ENCODE measurements at regions not wholly inside any gene's neighbourhood (a gene's known extent, or its start where the extent isn't known, plus 50 kb on each side); places are given as distances from the start of the nearest gene placed in this dataset.
"Not testable (repeated sequence)": the region's sequence is repeated elsewhere in the genome, so short reads cannot be mapped to it uniquely, and the experiment has no call there.

DNA sequence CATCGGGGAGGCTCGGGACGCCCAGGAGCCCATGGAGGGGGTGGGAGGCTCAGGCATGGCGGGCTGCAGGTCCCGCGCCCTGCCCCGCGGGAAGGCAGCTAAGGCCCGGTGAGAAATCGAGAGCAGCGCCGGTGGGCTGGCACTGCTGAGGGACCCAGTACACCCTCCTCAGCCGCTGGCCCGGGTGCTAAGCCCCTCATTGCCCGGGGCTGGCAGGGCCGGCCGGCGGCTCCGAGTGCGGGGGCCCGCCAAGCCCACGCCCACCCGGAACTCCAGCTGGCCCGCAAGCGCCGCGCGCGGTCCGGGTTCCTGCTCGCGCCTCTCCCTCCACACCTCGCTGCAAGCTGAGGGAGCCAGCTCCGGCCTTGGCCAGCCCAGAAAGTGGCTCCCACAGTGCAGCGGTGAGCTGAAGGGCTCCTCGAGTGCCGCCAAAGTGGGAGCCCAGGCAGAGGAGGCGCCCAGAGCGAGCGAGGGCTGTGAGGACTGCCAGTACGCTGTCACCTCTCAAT lies 195.0 kb upstream of the PIK3R1 start:
- DNase-seq: not testable (repeated sequence)

DNA sequence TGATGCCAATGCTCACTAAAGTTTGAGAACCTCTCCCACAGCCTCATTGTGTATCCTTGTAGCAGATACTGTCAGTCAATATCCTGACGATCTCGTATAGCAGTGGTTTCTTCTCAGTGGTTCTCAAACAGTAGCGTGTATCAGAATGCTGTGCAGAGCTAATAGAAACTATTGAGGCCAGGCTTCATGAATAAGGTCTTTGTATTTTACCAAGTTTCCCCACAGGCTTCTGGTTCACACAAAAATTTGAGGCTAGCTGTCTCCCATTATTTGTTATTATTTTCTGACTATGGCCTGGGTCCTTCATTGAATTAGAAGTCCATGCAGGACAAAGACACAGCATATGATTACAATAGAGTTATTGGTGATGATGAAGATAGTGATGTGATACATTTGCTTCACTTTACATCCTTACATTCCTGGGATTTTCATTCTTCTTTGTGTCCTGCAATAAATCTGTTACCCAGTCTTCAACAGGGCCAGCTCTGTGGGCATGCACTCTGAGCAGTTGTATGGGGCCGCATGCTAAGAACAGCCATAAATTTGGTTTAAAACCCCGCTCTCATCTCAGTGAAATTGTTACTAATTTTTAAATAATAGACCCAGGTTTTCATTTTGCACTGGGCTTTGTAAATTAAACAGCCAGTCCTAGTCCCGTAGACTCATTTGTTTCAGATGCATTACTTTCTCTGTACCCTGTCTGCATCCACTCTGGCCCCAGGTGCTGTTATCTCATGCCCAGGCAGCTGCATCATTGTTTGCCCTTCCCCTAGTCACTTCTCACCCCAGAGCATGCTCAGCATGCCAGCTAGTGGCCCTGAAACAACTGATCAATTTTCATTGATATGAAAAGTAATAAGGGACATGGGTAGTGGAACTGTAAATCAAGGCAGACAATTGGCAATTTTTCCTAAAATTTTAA lies 199.9 kb upstream of the PIK3R1 start:
- DNase-seq: no peak

DNA sequence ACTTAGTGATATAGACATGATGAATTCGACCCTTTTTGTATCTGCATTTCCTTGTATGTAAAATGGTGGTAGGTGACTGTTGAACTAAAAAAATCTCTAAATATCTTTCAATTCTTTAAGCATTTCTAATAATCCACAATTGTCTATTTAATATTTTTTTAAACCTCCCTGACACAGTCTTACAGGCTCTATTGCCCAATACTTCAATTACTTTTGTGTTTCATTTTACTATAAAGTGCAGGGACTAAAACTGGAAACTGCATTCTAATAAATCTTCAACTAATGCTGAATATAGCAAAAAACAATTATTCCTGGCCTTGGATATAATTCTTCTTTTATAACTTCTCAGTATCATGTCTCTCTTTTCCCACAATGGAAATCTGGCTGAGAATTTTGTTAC lies 202.7 kb upstream of the PIK3R1 start:
- DNase-seq: no peak

DNA sequence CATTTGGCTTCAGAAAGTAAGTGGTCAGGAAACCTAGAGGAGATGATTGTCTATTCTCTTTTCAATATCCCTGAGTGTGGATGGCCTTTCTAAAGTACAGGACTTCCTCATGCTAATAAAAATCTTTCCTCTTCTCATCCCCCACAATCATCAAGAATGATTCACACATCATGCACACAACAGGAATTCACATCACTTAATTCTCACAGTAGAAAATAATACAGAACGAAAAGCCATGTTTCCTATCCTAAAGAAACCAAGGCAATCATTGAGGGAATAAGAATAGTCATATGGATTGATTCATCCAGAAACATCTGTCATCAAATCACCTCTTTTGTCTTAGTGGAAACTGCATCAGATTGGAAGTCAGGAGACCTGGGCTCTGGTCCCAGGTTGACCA lies 203.1 kb upstream of the PIK3R1 start:
- DNase-seq: no peak

DNA sequence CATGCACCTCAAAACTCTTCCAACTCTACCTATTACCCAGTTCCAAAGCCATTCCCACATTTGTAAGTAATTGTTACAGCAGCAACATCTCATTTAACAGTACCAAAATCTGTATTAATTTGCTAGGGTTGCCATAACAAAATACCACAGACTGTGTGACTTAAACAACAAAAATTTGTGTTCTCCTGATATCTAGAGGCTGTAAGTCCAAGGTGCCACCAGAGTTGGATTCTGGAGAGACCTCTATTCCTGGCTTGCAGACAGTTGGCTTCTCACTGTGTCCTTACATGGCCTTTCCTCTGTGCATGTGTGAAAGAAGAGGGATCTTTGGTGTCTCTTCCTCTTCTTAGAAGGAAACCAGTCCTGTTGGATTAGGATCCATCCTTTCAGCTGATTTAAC lies 203.8 kb upstream of the PIK3R1 start:
- no peak for DNase-seq

DNA sequence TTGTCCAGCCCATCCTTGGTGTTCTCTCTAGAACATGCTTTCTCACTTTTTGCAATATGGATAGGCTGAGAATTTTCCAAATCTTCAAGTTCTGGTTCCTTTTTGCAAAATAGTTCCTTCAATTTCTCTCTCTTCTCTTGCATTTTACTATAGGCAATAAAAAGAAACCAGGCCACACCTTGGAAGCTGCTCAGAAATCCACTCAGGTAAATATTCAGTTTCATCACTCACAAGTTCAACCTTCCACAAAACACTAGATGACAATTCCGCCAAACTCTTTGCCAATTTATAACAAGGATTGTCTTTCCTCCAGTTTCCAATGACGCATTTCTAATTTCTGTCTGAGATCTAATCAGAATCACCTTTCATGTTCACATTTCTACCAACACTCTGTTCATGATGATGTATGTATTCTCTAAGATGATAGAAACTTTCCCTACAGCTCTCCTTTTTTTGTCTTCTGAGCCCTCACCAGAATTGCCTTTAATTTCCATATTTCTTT lies 204.2 kb upstream of the PIK3R1 start:
- DNase-seq: no peak

DNA sequence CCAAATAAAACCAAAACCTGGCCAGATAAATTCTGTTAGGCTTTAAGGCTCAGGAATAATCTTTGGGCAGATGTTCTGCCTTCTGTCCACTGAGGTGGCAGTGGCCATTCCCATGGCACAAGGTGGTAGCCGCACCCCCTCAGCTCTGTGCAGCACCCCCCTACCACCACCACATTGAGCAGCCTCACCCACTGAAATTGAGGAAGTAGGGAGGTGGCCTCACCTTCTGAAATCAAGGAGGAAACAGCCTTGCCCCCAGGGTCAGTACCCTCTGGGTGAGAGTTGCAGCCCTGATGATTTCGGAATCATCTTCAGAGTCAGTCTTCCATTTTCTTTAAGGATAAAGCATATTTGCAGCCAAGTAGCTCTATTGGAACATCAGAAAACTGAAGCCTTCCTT lies 204.8 kb upstream of the PIK3R1 start:
- DNase-seq: no peak

DNA sequence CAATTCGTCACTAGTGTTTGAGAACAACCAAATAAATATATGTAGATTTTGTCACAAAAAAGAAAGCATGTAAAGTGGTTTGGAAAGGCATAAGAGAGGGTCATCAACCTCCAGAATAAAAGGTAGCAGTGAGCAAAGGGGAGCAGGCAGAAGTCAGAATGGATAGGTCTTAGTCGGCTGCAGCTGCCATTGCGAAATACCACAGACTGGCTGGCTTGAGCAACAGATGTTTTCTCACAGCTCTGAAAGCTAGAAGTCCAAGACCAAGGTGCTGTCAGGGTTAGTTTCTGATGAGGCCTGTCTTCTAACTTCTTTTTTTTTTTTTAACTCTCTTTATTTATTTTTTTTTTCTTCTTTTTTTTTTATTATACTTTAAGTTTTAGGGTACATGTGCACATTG lies 208.1 kb upstream of the PIK3R1 start:
- no peak for DNase-seq

DNA sequence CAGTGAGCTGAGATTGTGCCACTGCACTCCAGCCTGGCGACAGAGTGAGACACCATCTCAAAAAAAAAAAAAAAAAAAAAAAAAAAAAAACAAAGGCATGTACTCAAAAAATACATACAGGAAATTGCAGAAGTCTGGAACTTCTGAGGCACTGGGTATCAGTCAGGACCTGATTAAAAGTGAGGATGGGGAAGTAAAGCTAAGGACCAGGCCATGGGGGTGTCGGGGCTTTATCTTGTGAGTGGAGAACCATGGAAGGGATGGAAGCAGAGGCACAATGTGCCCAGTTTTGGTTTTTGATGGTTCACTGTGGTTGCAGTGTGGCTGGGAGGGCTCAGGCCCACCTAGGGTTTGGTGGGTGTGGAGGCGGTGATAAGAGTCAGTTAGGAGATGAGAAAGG lies 212.7 kb upstream of the PIK3R1 start:
- DNase-seq: no peak

DNA sequence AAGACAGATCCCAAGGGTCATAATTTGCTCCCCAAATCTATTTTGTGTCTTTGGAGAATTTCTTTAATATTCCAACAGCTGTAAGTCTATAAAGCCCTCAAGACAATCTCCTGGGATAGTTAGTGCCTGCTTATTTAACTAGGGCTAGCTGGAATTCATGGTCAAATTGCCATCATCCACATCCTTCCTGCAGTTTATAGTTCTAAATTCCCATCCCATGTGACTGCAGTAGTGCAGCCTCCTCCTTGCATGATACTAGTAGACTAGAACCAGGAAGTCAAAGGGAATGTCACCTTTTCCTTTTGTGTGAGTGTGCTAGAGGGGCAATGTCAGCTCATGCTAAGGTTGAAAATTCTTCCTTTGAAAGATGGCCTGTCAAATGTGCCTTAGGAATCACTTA lies 214.8 kb upstream of the PIK3R1 start:
- DNase-seq: no peak

DNA sequence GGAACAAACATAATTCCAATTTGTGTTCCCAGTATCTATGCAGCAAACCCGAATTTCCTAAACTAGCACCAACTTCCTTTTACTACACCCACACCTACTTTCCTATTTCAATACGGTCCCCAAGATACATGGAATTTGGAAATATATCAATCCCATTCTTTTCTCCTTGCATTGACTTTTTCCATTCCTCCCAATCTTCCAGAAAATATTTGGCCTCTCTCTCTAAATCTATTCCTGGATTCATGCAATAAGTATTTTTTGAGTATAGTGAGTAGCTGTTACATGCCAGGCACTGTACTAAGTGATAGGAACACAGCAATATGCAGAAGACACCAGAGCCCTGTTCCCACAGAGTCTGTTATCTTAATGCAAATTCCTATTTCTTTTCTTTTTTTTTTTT lies 216.2 kb upstream of the PIK3R1 start:
- no peak for DNase-seq

DNA sequence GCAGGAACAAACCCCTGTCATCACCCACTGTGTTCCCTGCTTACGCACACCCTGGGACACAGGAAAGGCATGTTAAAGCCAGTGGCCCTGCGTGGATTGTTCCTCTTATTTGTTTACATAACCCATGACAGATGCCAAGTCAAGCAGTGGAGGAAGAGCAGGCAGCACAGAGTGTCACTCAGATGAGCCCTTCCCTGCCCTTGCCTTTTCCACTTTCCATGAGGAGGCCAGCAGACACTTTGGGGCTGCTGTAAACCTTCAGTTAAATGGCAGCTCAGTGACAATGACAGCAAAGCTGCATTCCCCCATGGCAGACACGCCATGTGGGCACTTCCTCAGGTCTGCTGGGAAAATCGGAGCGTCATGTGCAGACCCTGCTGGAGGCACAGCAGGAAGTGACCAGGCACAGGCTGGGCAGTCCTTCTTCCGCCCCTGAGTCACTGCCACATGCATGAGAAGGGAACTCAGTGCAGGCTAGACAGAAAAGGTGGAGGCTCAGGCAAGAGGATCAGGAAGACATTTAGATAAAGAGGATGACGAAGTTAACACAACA lies 216.8 kb upstream of the PIK3R1 start:
- DNase-seq: peak; percentile 44

DNA sequence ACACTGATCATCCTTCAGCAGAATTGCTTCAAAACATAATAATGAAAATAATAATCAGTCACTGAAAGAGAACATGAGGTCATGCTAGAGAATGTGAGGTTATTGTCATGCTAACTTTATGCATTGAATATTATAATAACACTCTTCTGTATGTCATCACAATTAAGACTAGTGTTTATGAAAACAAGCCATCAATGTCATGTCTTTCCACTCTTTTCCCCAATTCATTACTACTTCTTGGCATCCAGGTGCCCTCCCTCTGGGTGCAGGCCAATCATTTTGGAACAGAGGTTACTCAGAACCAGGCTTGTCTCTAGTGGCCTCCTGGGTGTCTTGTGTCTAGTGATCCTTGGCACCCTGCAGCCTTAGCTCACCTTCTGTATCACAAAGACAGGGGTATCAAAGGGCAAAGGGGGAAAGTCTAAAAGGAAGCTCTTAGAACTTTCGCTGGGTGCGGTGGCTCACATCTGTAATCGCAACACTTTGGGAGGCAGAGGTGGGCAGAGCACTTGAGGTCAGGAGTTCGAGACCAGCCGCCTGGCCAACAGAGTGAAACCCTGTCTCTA lies 217.6 kb upstream of the PIK3R1 start:
- DNase-seq: no peak

DNA sequence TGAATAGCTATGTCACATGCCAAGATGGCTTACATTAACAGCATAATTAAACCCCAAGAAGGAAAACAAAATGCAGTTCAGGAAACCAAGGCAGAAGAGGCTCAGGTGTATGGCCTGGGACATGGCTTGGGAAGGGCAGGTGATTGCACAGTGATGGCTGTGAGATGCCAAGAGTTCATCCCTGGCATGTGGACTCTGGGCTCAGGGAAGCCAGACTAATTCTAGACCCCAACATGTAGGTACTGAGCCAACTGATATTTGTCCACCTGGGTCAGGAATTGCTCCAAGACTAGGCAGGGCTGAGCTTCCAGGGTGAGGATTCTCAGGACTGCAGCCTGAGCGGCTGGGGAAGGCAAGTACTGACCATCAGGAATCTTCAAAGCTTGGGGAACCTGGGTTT lies 218.4 kb upstream of the PIK3R1 start:
- DNase-seq: no peak

DNA sequence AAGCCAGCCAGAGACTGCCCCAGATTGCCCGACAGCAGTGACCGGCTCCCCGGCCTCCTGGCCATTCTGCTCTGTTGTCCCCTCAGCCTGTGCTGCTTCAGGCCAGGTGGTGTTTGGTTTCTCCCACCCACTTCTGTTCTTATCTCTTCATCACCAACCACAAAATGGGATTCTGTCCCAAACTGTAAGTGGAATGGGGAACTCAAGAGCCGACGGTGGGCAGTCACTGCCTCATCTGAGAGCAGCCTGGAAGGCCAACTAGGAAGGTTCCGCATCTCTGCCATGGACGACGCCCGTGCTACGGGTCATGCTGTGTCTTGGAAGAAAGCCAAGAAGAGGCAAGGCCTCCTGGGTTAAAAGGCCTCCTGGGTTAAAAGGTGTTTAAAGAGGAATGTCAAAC lies 219.0 kb upstream of the PIK3R1 start:
- no peak for DNase-seq

DNA sequence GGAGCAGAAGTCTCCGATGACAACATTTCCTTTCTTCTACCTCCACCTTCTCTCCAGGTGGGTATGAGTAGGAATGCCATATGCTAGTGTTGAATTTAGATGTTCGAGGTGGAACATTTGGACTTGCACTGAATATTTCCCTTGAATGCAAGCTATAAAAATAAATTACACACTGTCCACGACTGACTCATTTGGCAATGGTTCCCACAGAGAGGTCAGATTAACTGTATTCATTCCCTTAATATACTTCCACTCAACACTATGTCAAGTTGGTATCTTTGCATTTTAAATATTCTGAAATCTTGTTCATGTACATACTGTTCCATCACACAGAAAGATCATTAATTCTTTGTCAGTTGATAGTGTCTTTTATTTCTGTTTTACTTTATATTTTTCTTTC lies 222.6 kb upstream of the PIK3R1 start:
- DNase-seq: no peak

DNA sequence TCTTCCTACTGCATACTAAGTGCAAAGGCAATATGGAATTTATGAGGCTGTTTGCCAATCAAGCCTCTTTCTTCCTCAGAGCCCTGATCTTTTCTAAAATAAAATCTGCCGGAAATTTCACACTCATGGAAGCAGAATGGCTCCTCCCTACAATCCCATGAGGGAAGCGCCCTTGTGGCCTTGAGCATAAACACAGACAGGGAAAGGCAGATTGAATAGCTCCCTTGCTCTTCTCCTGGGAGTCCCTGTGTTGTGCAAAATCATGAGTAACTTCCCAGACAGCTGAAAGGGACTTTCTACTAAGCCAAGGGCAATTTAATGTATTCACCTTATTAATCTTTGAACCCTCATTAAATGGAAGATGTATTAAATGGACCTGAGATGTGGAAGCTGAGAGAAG lies 226.1 kb upstream of the PIK3R1 start:
- DNase-seq: no peak

DNA sequence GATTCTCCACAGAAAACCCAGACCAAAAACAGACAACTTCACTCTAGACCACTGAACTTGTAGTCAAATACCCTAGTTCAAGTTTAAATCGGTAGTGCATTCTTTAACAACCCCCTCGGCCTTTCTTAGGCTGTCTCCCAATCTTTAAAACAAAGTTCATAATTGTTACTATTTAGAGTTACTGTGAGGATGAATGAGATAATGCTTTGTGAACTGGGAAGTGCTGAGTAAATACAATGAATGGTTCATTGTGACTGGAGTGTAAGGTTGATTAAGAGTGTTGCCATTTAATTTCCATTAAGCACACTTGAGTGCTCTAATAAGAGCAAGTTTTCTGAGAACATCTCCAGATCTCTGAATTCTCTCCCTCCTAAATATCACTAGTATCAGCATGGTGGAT lies 228.8 kb upstream of the PIK3R1 start:
- DNase-seq: no peak

DNA sequence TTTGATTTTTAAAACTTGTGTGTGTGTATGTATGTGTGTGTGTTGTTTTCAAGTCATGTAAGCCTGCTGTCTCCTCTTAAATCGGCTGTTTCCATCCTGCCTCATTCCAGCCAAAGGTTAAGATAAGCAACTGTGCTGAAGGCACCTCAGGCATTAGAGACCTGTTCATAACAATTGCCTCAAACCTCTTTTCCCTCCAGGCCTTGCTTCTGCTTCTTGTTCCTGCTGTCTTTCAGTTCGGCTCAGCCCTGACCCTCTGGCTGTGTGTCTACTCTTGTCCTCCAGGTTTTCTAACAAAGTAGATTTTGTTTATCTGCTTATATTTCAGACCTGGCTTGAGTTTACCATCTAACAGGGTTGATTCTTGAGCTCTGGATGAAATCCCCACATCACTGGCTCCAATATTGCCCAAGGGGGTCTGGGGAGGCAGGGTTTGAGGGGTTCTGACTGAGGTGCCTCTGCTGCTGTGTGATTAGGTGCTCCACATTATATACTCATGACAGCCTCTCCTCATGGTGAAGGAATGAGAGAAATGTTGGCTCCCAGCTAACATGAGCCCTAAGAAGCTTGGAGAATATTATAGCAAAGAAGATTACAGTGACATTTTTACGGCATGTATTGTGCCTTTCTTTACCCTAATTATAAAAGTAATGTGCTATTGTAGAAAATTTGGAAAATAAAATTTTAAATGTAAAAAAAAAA lies 229.7 kb upstream of the PIK3R1 start:
- DNase-seq: no peak

DNA sequence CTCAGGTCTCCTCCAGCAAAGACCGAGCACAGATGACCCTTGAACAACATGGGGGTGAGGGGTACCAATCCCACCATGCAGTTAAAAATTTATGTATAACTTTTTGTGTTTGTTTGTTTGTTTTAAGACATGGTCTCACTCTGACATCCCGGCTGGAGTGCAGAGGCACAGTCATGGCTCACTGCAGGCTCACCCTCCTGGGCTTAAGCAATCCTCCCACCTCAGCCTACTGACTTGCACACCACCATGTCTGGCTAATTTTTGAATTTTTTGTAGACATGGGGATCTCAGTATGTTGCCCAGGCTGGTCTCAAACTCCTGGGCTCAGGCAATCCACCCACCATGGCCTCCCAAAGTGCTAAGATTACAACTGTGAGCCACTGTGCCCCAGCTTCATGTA lies 231.0 kb upstream of the PIK3R1 start:
- no peak for DNase-seq

DNA sequence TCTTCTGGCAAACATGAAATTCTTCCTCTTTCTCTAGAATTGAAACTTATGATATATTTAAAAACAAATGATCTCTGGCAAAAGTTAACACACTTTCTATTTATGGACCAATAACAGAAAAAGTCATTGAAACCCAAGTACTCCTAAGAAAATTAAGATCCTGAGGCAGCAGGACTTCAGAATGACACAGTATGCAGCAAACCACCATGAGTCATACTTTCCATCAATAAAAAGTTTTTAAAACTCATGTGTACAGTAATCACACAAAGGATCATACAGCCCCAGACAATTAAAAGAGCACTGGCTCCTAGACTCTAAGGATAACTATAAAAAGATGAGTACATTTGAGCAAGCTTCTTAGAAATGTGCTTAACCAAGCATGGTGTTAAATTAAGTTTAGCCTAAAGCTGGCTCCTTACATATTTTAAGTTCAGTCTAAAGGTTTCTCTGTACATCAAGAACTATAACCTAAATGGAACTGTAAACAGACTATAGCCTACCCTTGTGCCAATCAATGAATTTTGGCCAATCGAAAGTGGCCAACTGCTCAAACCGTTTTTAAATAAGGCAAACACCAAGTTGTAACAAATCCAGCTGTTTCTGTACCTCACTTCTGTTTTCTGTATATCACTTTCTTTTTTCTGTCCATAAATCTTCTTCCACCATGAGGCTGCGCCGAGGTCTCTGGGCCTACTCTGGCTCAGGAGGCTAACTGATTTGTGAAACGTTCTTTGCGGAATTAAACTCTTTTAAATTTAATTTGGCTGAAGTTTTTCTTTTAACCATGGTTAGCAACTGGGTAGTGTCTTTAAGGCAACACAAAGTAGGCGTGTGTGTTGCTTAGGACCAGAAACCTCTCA lies 232.1 kb upstream of the PIK3R1 start:
- DNase-seq: no peak

DNA sequence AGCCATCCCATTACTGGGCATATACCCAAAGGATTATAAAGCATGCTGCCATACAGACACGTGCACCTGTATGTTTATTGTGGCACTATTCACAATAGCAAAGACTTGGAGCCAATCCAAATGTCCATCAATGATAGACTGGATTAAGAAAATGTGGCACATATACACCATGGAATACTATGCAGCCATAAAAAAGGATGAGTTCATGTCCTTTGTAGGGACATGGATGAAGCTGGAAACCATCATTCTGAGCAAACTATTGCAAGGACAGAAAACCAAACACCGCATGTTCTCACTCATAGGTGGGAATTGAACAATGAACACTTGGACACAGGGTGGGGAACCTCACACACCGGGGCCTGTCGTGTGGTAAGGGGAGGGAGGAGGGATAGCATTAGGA lies 233.4 kb upstream of the PIK3R1 start:
- DNase-seq: not testable (repeated sequence)
